ENCODE measurements at regions not wholly inside any gene's neighbourhood (a gene's known extent, or its start where the extent isn't known, plus 50 kb on each side); places are given as distances from the start of the nearest gene placed in this dataset.

- H3K9me3 ChIP-seq (ENCODE audit: control insufficient read depth, insufficient read depth, low read depth, low read length) = no peaks in the 10 kb centered on the region
- no peaks in the 10 kb centered on the region for H3K36me3 ChIP-seq (ENCODE audit: control insufficient read depth in 2 of 2, insufficient read depth in 1 of 2, low read length in 2 of 2)
- ChIA-PET POLR2A (no interaction called here), CTCF (interaction anchor here (0.7 kb wide), 1 partner anchor 101 kb away, joined by 4 read pairs; no protein-coding TSS in a partner anchor)
- TF ChIP-seq ZBTB44 (tag by site-specific recombination; IDR thresholded peaks at IDR 0.05) = no peak
- TF ChIP-seq ELK4 (IDR thresholded peaks at IDR 0.05; ENCODE audit: borderline replicate concordance, low read depth, low read length) = no peak
- TF ChIP-seq HOXA7 (CRISPR knock-in tag; IDR thresholded peaks at IDR 0.05; ENCODE audit: borderline replicate concordance) = no peak
- no peak for TF ChIP-seq ZNF654 (tag by site-specific recombination; IDR thresholded peaks at IDR 0.05; ENCODE audit: low read depth)
- TF ChIP-seq ZNF510 (tag by site-specific recombination; IDR thresholded peaks at IDR 0.05; ENCODE audit: insufficient replicate concordance) = no peak
- TF ChIP-seq ZNF837 (tag by site-specific recombination; IDR thresholded peaks at IDR 0.05) = no peak
- TF ChIP-seq KLF16 (tag by site-specific recombination; IDR thresholded peaks at IDR 0.05) = no peak
- TF ChIP-seq ZNF677 (tag by site-specific recombination; IDR thresholded peaks at IDR 0.05) = no peak
- TF ChIP-seq ZNF175 (tag by site-specific recombination; IDR thresholded peaks at IDR 0.05) = no peak
- no peak for TF ChIP-seq ZSCAN18 (tag by site-specific recombination; IDR thresholded peaks at IDR 0.05)
- TF ChIP-seq ZNF529 (tag by site-specific recombination; IDR thresholded peaks at IDR 0.05; ENCODE audit: insufficient replicate concordance) = no peak
- TF ChIP-seq ZBTB10 (tag by site-specific recombination; IDR thresholded peaks at IDR 0.05) = no peak
- no peak for TF ChIP-seq ZNF701 (tag by site-specific recombination; IDR thresholded peaks at IDR 0.05)
- no peak for TF ChIP-seq AEBP2 (tag by site-specific recombination; IDR thresholded peaks at IDR 0.05; ENCODE audit: borderline replicate concordance)
- no peak for TF ChIP-seq KLF7 (tag by site-specific recombination; IDR thresholded peaks at IDR 0.05; ENCODE audit: borderline replicate concordance)
- no peak for TF ChIP-seq ZNF140 (tag by site-specific recombination; IDR thresholded peaks at IDR 0.05)
- no peak for TF ChIP-seq PATZ1 (tag by site-specific recombination; IDR thresholded peaks at IDR 0.05)
- H3K4me3 ChIP-seq (ENCODE audit: low read depth, low read length) = no peak overlapping the region
- H3K4me1 ChIP-seq (ENCODE audit: control insufficient read depth, insufficient read depth, low read length) = no peaks in the 10 kb centered on the region
- H3K27ac ChIP-seq (ENCODE audit: extremely low read depth, low read depth, low read length) = no peak overlapping the region
Observed at GRCh38 chr6:167588920-167589614, 237.6 kb upstream of the AFDN start.

All from HEK293 (cell line).